Lung (tissue), 9 donors: ENCODE measurements at regions not wholly inside any gene's neighbourhood (a gene's known extent, or its start where the extent isn't known, plus 50 kb on each side); places are given as distances from the start of the nearest gene placed in this dataset.
A peak's percentile ranks its signal among the peaks of the same experiment; 100 is the strongest.
"Not testable (repeated sequence)": the region's sequence is repeated elsewhere in the genome, so short reads cannot be mapped to it uniquely, and the experiment has no call there.

Experiments
- ATAC-seq: fragments of 200-7000 bp; cut with Tn5 transposase; one replicate; pipeline ENCODE4 v1.9.1; 2020; ENCODE audit warnings: moderate number of reproducible peaks; ENCODE audit not compliant: insufficient read depth, low FRiP score
- DNase-seq, 3 donors: peaks; one replicate each; pipeline ENCODE4 v3.0.0-alpha.2; 2013 to 2017
- H3K27ac ChIP-seq, 2 donors: one replicate each; pipeline ENCODE4 v1.5.1; 2013; ENCODE audit warnings: mild to moderate bottlenecking in 2 of 2, moderate library complexity in 2 of 2, control low read depth in 1 of 2, inconsistent platforms in 1 of 2, low read depth in 1 of 2, low read length in 1 of 2
- H3K27me3 ChIP-seq, 3 donors: one replicate each; pipeline ENCODE4 v1.5.1; 2013; ENCODE audit warnings: low read length in 2 of 3; ENCODE audit not compliant: control insufficient read depth in 3 of 3, insufficient read depth in 3 of 3
- H3K36me3 ChIP-seq, 4 donors: one replicate each; pipeline ENCODE4 v1.5.1; 2013; ENCODE audit warnings: low read length in 4 of 4, mild to moderate bottlenecking in 1 of 4, moderate library complexity in 1 of 4; ENCODE audit not compliant: control insufficient read depth in 4 of 4, insufficient read depth in 4 of 4
- H3K4me1 ChIP-seq, 5 donors: one replicate each; pipeline ENCODE4 v1.5.1; 2013; ENCODE audit warnings: low read length in 5 of 5, mild to moderate bottlenecking in 2 of 5, moderate library complexity in 1 of 5; ENCODE audit not compliant: control insufficient read depth in 5 of 5, insufficient read depth in 5 of 5
- H3K4me3 ChIP-seq: one replicate; pipeline ENCODE4 v1.5.1; 2013; ENCODE audit warnings: mild to moderate bottlenecking, control low read depth, moderate library complexity
- H3K9ac ChIP-seq, 2 donors: one replicate each; pipeline ENCODE4 v1.5.1; 2013; ENCODE audit warnings: low read length in 2 of 2, control low read depth in 1 of 2; ENCODE audit not compliant: insufficient read depth in 1 of 2
- H3K9me3 ChIP-seq, 4 donors: one replicate each; pipeline ENCODE4 v1.5.1; 2013; ENCODE audit warnings: low read length in 3 of 4, mild to moderate bottlenecking in 1 of 4, moderate library complexity in 1 of 4; ENCODE audit not compliant: control insufficient read depth in 4 of 4, insufficient read depth in 3 of 4
- WGBS, 2 donors: extraction: QIAGEN DNeasy Blood & Tissue Kit; methylation state at CpG; one replicate each; pipeline ENCODE4 v1.1.7; 2013; 5-methylcytosine and 5-hydroxymethylcytosine counted together
- donor health status: Bipolar disorder and iron deficiency.
- donor health status: healthy.
- donor health status: DM: yes; HTN: yes; CAD: no.

DNA sequence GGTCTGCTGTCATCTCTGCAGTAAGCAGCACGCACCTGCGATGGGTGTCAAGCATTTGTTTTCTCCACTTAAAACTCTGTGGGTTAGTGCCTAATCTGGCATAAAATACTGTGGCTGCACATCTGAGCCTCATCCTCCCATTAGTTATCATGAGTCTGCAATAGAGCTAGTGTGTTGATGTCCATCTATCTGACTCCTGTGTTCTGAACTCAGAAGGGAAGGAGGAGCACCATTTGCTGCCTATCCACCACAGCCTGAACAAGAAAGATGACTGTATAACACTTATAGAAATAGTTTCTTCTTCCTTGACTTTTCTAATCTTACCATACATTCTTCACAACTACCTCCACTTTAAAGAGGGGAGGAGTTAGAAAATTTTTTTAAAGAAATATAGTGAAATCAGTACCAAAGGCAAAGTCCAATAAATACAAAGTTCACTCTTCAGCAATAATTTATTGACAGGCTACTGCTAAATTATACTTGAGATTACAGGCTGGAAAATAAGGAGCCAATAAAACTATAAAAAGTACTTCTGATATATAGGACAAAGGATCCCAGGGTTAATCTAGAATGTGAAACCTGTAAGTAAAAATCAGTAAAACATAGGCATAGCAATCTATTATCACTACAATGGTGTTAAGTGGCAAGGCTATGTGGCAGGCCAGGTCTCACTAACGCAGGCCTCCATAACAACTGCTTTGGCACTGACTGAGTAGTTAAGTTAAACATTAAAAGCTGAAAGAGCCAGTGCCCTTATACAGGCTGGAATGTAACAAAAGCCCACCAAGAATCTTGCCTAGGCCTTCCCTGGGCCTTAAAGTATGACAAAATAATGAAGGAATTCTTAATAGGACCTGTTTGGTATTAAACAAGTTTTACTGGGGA, 70.2 kb downstream of the LGALS9C start:
- not testable (repeated sequence) for H3K9ac ChIP-seq, H3K36me3 ChIP-seq, H3K4me3 ChIP-seq, H3K27me3 ChIP-seq, H3K4me1 ChIP-seq, DNase-seq, H3K27ac ChIP-seq, H3K9me3 ChIP-seq, ATAC-seq
- 89 to 90% methylated on average over 2 of the region's 3 CpGs for WGBS, 2 donors

DNA sequence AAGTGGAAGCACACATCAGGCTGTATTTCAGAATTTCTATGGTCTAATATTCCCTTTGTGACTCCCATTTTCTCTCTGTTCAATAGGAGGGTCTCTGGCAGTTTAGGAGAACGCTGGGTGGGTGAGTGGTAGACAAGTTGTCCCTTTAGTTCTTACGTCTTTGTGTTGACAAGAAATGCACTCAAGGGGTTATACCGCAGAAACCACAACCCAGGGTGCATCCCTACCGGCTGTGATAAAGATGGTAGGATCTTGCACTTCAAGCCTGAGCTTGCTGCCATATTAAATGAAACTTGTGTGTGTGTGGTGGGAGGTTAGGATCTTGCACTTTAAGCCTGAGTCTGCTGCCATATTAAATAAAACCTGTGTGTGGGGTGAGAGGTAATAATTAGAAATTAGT, 80.5 kb downstream of the LGALS9C start:
- H3K27ac ChIP-seq, H3K9me3 ChIP-seq, H3K27me3 ChIP-seq, H3K4me3 ChIP-seq, ATAC-seq, DNase-seq, H3K4me1 ChIP-seq, H3K36me3 ChIP-seq, H3K9ac ChIP-seq: not testable (repeated sequence)
- WGBS, 2 donors = 86 to 97% methylated on average over 4 of the region's 4 CpGs

DNA sequence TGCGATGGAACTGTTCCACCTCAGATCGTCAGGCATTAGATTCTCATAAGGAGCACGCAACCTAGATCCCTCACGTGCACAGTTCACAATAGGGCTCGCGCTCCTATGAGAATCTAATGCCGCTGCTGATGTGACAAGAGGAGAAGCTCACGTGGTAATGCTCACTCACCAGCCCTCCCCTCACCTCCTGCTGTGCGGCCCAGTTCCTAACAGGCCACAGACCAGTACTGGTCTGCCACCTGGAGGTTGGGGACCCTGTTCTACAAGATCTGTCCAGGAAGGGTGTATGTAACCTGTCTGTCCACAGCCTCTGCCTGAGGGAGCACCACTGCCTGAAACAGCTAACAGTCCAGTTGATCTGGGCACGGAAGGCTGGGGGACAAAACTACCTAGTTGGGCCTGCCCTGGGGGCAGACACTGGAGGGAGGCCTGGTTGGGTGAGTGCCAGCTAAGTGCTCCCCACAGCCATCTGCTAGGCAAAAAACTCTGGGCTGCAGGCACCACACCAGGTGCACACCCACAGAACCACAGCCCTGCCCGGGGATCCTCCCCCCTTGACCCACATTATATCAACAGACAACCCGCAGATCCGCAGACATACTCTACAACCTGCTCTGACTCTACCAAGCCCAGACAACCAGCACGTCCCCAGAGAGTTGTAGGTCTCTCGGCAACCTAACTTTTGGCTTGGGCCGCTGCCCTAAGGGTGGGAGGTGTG, 80.7 kb downstream of the TBC1D28 start:
- peak; percentile 41 for ATAC-seq
- not testable (repeated sequence) for H3K36me3 ChIP-seq, H3K9ac ChIP-seq, DNase-seq, H3K4me3 ChIP-seq, H3K4me1 ChIP-seq, H3K27ac ChIP-seq, H3K9me3 ChIP-seq, H3K27me3 ChIP-seq
- WGBS, 2 donors = 61 to 70% methylated on average over 12 to 14 of the region's 16 CpGs

DNA sequence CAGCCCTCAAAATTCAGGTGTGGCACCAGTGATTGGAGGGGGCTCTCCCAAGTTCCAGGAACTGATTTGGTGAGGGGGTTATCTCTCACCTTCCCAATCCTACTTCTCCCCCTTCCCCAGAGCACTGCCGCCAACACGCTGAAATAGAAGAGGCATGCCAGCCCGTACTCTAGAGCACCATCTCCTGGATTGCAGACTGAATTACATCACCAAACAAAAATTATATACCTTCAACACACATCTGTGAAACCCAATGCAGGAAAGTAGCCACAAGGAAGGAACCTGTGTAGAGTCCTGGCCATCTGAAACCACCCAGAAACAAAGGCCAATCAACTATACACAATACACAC, 80.1 kb downstream of the TBC1D28 start:
- H3K9me3 ChIP-seq, H3K36me3 ChIP-seq, H3K4me1 ChIP-seq, H3K9ac ChIP-seq, H3K27ac ChIP-seq, H3K27me3 ChIP-seq, H3K4me3 ChIP-seq: not testable (repeated sequence)
- WGBS, 2 donors = 5 to 18% methylated on average over 3 of the region's 3 CpGs
- ATAC-seq = peak; percentile 53
- DNase-seq = peak; percentile 27 to 37 (median 28)

DNA sequence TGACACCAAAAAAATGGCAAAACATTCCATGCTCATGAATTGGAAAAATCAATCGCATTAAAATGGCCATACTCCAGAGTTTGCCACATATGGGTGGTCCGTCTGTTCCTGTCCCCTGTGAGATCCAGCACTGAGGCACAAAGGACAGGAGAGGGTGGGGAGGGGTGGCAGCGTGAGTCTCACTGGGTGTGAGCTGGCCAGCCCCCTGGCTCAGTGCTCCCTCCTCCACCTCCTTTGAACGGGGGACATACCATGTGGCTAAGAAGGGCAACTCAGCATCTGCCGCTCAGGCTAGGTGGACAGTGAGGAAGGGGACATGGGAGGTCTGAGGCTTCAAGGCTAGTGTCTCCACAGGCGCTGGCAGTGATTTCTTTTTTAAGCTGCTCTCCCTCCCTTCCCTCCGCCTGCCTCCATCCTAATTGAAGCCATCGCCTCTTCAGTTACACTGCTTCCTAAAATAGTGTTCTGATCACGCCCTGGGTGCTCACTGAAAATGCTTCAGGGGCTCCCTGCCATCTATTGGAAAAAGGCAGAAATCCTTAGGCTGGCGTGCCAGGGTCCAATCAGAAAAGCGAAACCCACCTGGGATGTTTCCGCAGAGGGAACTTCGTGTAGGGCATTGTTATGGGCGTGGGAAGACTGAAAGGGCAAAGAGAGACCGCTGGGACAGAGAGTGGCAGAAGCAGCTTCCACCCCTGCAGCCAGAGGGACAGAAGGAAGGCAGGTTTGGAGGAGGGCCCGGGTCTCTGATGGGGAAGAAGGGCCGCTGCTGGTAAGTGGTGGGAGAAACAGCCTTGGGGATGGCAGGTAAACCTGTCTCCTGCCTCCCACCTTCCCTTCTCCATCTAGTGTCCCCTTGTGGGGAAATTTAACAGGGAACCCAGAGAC, 75.8 kb downstream of the TBC1D28 start:
- not testable (repeated sequence) for H3K4me3 ChIP-seq, ATAC-seq, DNase-seq, H3K4me1 ChIP-seq, H3K27ac ChIP-seq, H3K36me3 ChIP-seq, H3K9ac ChIP-seq, H3K9me3 ChIP-seq, H3K27me3 ChIP-seq
- 82 to 88% methylated on average over 13 to 15 of the region's 17 CpGs for WGBS, 2 donors

DNA sequence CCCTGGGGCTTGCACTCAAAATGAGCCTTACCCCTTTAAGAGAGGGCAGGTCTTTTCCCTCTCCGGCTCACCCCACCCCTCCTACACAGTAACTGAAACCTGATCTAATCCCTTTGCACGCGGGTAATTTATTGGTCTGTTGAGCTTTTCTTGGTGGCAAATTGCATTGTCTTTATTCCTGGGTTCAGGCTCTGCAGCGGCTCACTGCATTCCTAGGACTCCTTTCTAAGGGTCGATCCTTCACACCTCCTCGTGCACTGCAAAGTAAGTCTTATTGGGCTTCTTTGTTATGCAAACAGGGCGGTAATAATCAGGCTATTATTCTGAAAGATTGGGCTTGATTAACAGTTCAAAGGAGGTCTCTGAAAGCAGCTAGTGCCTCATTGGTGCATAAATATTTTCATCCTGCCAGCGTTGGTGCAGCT, 74.7 kb downstream of the TBC1D28 start:
- not testable (repeated sequence) for H3K27me3 ChIP-seq, H3K9me3 ChIP-seq, H3K4me1 ChIP-seq, H3K36me3 ChIP-seq, H3K4me3 ChIP-seq, H3K9ac ChIP-seq, H3K27ac ChIP-seq
- ATAC-seq (peak; percentile 90), DNase-seq (peak; percentile 15 to 40 (median 32))
- 23 to 36% methylated on average over 5 to 7 of the region's 8 CpGs for WGBS, 2 donors

DNA sequence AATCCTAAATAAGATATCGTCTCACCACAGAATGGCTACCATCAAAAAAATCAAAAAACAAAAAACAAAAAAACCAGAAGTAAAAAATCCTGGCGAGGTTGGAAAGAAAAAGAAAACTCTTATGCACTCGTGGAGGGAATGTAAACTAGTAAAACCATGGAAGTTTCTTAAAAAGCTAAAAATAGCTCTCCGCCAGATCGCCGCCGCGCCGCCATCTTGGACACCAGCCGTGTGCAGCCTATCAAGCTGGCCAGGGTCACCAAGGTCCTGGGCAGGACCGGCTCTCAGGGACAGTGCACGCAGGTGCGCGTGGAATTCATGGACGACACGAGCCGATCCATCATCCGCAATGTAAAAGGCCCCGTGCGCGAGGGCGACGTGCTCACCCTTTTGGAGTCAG, 71.7 kb downstream of the TBC1D28 start:
- H3K4me1 ChIP-seq, H3K9ac ChIP-seq, ATAC-seq, H3K36me3 ChIP-seq, H3K4me3 ChIP-seq, H3K27me3 ChIP-seq, H3K27ac ChIP-seq, H3K9me3 ChIP-seq, DNase-seq: not testable (repeated sequence)
- WGBS, 2 donors = 97% methylated on average over 12 to 16 of the region's 23 CpGs
